HG03469 (cell line): ENCODE measurements at regions not wholly inside any gene's neighbourhood (a gene's known extent, or its start where the extent isn't known, plus 50 kb on each side); places are given as distances from the start of the nearest gene placed in this dataset.
"Not testable (repeated sequence)": the region's sequence is repeated elsewhere in the genome, so short reads cannot be mapped to it uniquely, and the experiment has no call there.

ENCODE experiments used
- ATAC-seq: cut with Tn5 transposase; IDR thresholded peaks from one replicate; pipeline ENCODE4 v1.9.1; 2021; ENCODE audit warnings: mild to moderate bottlenecking, moderate library complexity, moderate number of reproducible peaks; ENCODE audit not compliant: unreplicated experiment

DNA sequence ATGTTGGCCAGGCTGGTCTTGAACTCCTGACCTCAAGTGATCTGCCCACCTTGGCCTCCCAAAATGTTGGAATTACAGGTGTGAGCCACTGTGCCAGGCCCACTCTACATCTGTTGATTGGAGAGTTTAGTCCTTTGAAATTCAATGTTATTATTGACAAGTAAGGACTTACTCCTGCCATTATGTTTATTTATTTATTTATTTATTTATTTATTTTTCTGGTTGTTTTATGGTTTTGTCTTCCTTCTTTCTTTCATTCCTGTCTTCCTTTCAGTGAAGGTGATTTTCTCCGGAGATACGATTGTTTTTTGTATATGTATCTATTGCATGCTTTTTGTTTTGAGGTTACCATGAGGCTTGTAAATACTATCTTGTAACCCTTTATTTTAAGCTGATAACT, 602.6 kb downstream of the EPM2A start:
- no peak for ATAC-seq

DNA sequence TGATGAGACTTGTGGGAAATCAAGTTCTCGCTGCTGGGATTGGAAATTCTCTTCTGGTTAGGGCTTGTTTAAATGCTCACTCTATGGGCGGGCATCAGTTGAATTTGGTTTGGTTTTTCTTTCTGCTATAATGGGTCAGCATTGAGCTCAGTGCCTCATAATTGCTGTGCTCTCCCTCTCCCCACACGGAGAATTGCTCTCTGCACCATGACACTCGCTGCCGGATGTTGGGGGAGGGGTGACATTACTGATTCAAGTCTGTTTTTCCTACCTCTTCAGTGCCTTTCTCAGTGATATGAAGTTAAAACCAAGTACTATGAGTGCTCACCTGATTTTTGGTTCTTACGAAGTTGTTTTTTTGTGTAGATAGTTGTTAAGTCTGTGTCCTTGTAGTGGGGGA, 599.6 kb downstream of the EPM2A start:
- ATAC-seq: no peak

DNA sequence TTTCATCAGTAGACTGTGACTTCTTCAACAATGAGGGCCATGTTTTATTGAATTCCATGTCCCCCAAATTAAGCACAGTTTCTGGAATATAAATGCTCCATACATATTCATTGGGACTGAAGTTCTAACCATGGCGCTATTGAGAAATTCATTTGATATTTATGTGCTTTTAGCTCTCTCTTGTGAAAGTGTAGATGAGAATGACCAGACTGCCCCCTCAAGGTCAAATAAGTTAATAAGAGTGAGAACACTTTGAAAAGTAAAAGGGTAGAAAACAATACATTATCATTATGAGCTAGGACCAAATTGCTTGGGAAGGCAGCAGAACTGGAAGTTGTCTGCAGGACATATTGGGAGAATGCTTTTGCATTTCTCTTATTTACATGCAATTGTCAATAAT, 597.9 kb downstream of the EPM2A start:
- ATAC-seq: no peak

DNA sequence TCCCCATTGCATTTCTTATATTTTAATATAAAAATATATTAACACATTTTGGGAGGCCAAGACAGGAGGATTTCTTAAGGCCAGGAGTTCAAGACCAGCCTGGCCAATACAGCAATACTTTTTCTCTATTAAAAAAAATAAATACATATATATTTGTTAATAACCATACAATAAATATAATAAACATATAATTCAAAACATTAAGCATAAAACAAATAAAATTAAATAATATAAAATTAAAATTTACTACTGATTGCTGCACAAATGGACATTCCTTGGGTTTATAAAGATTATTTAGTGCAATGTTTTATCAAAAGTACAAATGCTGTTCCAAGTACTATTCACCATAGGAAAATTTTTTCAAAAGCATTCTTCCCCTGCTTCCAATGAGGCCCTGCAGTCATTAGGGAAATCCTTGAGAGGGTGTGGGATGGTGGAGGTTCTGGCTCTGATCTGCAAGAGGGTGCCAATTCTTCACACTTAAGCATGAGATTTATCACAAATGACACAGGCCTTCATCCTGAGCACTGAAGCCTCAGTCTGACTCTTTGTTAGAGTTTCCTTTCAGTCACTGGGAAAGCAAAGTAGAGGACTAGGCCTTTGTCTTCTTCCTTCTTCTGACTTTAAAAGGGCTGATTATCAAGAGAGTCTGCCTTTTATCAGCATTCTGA, 596.7 kb downstream of the EPM2A start:
- no peak for ATAC-seq

DNA sequence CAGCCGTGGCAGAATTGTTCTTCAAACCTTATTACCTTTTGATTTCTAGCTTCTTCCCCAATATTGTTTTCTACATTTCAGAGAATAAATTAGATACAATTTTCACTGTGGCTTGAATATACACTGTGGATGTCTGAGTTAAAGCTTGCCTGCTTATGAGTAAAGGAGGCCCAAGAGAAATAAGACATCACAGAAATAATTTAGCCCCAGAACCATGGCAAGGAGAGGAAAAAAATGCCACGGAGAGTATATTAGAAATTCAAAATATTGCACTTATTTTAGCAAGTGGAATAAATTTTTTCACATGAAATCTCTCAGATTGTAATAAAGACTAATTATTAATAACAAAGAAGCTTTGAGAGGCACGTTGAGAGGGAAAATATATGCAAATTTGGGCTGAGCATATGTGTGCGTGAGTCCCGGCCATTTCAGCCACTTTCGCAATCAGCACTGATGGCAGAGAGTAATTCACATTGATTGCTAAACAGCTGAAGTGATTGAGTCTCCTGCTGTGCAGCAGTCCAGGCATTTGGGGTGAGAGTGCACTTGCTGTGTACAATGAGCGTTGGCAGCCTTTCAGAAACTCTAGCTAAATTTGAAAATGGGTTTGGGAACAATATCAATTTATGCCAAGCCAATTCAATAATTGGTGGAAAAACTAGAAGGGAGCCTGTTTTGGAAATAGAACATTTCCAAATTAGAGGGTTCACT, 596.0 kb downstream of the EPM2A start:
- no peak for ATAC-seq

DNA sequence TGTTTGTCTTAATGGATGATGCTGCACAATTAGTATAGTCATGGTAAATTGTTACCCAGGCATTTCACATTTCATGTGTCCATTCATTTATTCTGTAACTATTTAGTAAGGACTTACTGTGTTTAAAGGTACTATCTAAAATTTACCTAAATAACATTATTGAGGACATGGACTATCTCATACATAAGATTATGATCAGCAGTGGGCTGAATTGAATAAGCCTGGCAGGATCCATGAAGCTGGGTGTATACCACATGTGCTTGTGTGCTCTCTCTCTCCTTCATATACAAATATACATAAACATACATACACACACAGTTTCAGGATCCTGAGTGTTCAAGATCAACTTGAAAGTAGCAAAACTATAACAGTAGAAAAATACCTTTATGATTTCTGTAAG, 595.4 kb downstream of the EPM2A start:
- no peak for ATAC-seq

DNA sequence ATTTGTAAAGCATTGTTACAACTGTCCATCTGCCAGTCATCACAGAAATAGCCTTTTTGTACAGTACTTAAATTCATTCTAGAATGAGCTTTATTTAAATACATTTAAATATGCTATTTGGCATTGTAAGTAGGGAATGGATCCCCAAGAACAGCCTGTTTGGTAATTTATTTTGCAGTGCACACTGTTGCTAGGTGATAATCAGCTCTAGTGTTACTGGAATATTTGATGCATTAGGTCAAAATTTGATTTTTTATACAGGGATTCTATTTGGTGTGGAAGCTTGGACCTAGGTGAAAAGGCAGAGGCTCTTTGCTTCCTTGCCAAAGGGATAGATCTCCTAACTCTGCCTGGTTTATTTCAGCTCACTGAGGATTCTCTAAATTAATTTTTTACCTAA, 593.7 kb downstream of the EPM2A start:
- ATAC-seq: no peak

DNA sequence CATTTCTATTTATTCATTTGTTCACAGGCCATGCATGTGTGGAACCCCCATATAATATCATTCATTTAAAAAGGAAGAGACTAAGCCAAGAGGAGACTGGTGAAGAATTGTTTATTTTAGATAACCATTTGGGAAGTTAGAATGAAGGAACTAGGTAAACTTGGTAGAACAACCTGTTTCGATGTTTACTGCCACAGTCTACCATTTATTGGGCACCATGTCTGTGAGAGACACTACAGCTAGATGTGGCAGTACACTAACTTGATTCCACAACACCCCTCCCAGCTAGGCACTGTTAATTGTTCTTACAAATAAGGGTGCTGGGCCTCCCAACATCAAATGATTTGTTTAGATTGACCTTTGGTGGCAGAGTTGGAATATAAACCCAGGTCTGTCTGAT, 592.4 kb downstream of the EPM2A start:
- no peak for ATAC-seq

DNA sequence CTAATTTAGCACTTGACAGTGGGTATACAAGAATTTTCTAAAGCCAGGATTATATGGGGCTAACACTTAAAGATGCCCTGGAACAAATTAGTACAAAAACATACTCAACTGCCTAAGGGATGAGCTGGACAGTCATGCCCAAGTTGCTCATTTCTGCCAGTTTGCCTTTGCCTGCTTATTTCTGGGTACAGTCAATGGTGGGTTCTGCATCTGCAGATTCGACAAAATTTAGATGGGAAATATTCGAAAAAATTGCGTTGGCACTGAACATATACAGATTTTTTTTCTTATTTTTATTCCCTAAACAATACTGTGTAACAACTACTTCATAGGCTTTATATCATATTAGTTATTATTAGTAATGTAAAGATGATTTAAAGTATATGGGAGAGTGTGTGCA, 591.9 kb downstream of the EPM2A start:
- no peak for ATAC-seq

DNA sequence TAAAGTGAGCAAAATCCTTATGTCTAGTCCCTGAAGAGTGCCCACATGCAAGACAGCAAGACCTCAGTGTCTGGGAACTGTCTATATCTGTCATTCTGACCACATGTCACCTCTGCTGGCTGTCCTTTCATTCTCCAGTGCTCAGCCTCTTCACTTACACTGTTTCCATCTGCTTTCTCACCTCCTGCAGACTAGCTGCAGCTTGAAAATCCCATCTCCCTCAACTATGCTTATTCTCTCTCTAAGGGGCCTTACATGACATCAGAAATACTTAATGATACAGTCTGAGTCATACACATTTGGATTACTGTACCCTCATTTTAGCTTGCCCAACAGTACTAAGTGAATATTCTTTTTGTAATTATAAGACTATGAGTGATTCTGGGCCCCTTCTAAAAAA, 587.8 kb downstream of the EPM2A start:
- ATAC-seq: no peak

DNA sequence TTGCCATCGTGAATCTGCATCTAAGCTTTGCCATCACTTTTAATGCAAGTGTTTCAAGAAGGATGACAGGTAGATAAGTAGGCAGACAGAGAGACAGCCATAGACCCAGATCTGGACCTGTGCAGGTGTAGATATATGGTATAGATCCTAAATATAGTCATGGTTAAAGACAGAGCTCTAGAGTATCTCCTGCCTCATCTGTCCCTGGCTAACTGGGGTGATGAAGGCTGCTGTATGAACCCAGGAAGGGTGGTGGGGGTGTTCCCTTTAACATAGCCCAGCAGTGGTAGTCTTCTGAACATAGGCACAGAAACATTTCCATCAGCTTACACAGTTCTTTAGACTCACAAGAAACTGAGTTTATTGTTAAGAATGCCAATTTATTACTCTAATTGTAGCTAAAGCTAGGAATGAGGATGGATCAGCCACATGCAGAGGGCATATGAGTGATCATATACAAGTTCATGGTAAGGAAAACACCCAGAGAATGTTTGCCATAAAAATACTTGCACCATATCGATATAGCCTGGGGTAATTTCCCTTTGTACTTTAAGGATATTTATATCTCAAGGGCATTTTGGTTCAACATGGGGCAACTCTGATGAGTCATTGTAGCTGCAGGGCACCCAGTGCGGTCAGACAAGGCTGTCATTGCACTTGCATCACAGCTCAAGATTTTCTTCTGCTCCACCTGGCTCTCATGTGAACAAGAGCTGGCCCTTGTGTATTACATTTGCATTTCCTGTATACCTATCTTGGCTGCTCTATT, 587.2 kb downstream of the EPM2A start:
- ATAC-seq: peak; percentile 63

DNA sequence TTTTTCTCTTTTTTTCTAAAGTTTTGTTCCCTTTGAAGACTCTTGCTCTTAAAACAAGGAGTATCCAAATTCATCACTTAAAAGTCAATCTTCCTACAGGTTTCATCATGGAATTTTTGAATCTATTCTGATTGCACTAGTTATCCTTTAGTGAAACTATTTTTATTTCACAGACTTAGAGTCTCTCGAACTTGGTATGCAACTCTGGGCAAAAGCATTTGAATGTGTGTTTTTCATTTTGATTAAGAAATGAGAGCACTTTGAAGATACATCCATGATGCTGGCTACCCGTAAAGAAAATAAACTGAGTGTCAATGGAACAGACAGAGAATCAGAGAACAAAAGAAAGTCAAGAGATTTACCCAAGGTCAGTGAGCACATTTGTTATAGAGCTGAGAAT, 586.5 kb downstream of the EPM2A start:
- ATAC-seq: no peak

DNA sequence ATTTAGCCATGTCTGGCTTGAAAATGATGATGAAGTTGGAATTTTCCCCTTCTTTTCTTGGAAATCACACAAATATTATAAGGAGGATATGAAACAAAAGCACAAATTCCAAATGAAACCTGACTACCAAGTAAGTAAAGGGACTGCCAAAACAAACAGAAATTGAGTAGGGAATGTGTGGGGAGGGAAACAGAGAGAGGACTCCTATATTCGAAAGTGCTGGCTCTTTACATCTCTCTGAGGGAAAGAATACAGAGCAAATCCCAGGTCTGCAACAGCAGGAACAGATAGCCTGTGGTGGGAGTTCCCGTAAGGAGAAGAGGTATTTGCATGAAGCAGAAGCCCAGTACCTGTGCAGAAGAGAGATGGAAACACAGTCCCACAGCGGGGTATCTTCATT, 583.7 kb downstream of the EPM2A start:
- no peak for ATAC-seq

DNA sequence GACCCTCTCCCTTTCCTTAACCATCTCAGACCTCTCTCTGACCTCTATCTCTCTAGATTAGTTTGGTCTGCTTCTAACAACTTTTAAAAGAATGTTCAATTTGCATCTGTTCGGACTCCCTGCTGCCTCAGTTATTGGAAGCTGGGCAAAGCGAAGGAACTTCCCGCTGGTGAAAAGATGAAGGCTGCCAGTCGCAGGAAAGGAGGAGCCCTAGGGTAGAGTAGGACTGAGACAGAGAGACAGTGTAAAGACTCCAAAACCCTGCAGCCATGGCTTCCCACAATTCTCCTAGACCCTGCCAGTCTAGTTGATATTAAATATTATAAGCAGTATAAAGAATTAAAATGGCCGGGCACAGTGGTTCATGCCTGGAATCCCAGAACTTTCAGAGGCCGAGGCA, 581.8 kb downstream of the EPM2A start:
- ATAC-seq: no peak

DNA sequence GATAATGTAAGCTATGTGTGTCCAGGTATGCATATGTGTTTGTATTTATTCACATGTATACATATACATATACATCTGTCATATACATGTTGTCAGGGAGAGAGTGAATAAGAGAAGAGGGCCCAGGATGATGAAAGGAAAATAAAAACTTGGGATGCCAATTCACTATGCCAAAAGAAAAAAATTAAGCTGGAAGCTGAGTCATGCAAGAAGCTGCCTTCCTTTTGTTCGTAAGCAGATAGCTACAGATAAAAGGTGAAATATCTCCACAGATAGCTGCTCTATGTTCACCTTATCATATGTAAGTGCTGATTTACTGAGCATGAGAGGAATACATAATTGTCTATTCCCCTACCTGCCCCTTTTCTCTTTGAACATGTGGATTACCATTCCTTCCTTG, 579.9 kb downstream of the EPM2A start:
- no peak for ATAC-seq

DNA sequence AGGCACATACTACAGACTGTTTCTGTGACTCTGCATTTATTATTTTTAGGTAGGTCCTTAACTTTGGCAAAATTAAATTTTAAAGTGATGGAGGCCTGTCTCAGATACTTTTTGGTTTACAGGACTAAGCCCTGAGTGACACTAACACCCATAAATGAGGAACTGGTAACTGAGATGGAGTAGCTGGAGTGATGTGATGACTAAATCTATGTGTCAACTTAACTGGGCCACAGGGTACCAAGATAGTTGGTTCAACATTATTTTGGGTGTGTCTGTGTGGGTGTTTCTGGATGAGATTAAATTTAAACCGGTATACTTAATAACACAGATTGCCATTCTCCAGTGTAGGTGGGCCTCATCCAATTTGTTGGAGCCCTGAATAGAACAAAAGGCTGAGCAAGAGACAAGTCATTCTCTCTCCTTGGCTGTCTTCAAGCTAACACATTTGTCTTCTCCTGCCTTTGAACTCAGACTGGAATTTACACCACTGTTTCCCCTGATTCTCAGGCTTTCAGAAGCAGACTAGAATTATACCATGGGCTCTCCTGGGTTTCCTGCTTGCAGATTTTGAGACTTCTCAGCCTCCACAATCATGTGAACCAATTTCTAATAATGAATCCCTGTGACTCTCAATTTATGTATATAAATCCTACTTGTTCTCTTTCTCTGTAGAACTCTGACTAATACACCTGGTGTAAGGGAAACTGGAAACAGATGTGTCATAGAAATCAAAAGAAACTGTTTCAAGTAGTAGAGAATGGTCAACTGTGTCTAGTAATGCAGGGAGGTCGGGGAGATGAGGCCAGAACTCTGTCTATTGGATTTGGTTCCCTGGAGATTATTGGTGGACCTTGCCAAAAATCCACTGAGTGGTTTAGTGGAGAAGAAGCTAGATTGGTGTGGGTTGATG, 579.2 kb downstream of the EPM2A start:
- peak; percentile 69 for ATAC-seq

DNA sequence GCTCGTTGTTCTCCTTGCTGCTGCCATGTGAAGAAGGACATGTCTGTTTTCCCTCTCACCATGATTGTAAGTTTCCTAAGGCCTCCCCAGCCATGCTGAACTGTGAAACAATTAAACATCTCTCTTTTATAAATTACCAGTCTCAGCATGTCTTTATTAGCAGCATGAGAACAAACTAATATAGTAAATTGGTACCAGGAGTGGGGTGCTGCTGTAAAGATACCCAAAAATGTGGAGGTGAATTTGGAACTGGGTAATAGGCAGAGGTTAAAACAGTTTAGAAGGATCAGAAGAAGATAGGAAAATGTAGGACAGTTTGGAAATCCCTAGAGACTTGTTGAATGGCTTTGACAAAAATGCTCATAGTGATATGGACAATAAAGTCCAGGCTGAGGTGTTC, 576.7 kb downstream of the EPM2A start:
- not testable (repeated sequence) for ATAC-seq

DNA sequence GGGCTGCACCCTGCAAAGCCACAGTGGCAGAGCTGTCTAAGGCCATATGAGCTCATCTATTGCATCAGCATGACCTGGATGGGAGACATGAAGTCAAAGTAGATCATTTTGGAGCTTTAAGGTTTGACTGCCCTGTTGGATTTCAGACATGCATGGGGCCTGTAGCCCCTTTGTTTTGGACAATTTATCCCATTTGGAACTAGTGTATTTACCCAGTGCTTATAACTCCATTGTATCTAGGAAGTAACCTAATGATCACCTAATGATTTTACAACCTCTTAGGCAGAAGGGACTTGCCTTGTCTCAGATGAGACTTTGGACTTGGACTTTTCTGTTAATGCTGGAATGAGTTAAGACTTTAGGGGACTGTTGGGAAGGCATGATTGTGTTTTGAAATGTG, 575.4 kb downstream of the EPM2A start:
- no peak for ATAC-seq

DNA sequence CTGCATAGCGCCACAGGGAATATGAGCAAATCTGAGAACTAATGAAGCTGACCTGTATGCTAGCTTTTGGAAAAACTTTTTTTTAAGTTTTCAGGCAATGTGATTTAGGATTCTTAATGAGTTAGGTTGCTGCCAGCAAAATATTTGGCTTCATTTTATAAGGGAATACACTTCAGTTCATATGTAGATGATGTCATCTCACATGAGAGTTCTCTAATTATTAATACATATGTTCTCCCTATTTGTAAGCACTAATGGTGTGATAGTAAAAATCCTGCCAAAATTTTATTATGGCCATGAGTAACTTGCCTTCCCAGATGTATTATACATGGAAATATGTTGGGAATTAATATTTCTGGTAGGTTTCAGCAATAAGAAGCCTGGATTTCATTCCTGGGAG, 573.8 kb downstream of the EPM2A start:
- no peak for ATAC-seq

DNA sequence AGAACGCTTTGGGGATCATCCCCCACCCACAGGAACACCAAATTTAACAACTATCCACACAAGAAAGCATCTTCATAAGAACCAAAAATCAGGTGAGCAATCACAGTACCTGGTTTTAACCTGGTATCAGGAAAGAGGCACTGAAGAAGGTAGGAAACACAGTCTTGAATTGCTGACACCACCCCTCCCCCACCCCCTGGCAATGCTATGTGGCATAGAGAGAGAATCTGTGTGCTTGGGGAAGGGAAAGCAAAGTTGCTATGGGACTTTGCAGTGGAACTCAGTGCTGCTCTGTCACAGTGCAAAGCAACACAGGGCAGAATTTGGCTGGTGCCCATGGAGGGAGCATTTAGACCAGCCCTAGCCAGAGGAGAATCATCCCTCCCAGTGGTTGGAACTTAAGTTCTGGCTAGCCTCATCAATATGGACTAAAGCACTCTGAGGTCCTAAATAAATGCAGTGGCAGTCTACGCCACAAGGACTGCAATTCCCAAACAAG, 565.5 kb downstream of the EPM2A start:
- ATAC-seq: no peak

DNA sequence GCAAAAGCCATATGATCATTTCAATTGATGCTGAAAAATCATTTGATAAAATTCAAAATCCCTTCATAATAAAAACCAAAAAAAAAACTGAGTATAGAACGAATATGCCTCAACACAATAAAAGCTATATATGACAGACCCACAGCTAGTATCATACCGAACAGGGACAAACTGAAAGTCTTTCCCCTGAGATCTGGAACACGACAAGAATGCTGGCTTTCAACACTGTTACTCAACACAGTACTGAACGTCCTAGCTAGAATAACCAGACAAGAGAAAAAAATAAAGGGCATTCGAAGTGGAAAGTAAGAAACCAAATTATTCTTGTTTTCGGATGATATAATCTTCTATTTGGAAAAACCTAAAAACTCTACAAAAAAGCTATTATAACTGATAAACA, 559.9 kb downstream of the EPM2A start:
- ATAC-seq: no peak
